MM.1S (cell line): ENCODE measurements at regions not wholly inside any gene's neighbourhood (a gene's known extent, or its start where the extent isn't known, plus 50 kb on each side); places are given as distances from the start of the nearest gene placed in this dataset.

Experiments used
- DNase-seq: peaks from one replicate; pipeline ENCODE4 v3.0.0-alpha.2; 2015
- H2AFZ ChIP-seq: fragments of 300-600 bp; sonication (generic); 2 replicates; pipeline ENCODE4 v1.6.0; 2016; ENCODE audit warnings: antibody characterized with exemption, low read length
- H3F3A ChIP-seq: fragments of 300-600 bp; sonication (generic); 2 replicates; pipeline ENCODE4 v1.6.1; 2016; ENCODE audit warnings: mild to moderate bottlenecking, antibody characterized with exemption, low read length, moderate library complexity, mixed read lengths; ENCODE audit not compliant: insufficient read depth
- H3K27ac ChIP-seq: fragments of 300-600 bp; sonication (generic); 2 replicates; pipeline ENCODE4 v1.5.1; 2016; ENCODE audit warnings: mild to moderate bottlenecking, low read length
- H3K27me3 ChIP-seq: fragments of 300-600 bp; sonication (generic); replicated peaks from 2 replicates; pipeline ENCODE4 v1.6.0; 2016; ENCODE audit warnings: low read length; ENCODE audit not compliant: insufficient read depth
- H3K36me3 ChIP-seq: fragments of 300-600 bp; sonication (generic); replicated peaks from 2 replicates; pipeline ENCODE4 v1.6.1; 2016; ENCODE audit warnings: mild to moderate bottlenecking, low read length, mixed read lengths; ENCODE audit not compliant: insufficient read depth
- H3K4me1 ChIP-seq: fragments of 300-600 bp; sonication (generic); 2 replicates; pipeline ENCODE4 v1.6.1; 2016; ENCODE audit warnings: low read length, mixed read lengths
- H3K4me2 ChIP-seq: fragments of 300-600 bp; sonication (generic); 2 replicates; pipeline ENCODE4 v1.6.0; 2016; ENCODE audit warnings: low read depth, low read length
- H3K4me3 ChIP-seq: fragments of 300-600 bp; sonication (generic); 2 replicates; pipeline ENCODE4 v1.5.1; 2016; ENCODE audit warnings: low read length, mixed read lengths
- H3K79me2 ChIP-seq: fragments of 300-600 bp; sonication (generic); 2 replicates; pipeline ENCODE4 v1.6.1; 2016; ENCODE audit warnings: mixed run types, low read length, mixed read lengths
- H3K9ac ChIP-seq: fragments of 300-600 bp; sonication (generic); 2 replicates; pipeline ENCODE4 v1.6.1; 2016; ENCODE audit warnings: low read length, mixed read lengths
- H3K9me2 ChIP-seq: fragments of 300-600 bp; sonication (generic); replicated peaks from 2 replicates; pipeline ENCODE4 v1.6.1; 2016; ENCODE audit warnings: mild to moderate bottlenecking, low read length, mixed read lengths; ENCODE audit not compliant: insufficient read depth
- H3K9me3 ChIP-seq: fragments of 300-600 bp; sonication (generic); replicated peaks from 2 replicates; pipeline ENCODE4 v1.6.1; 2016; ENCODE audit warnings: mild to moderate bottlenecking, low read length, mixed read lengths; ENCODE audit not compliant: insufficient read depth
- H4K20me1 ChIP-seq: fragments of 300-600 bp; sonication (generic); 2 replicates; pipeline ENCODE4 v1.6.1; 2016; ENCODE audit warnings: mild to moderate bottlenecking, low read length, moderate library complexity, mixed read lengths; ENCODE audit not compliant: insufficient read depth
- CTCF ChIP-seq: fragments of 300-600 bp; sonication (generic); IDR thresholded peaks from 2 replicates; pipeline ENCODE4 v1.5.1; 2016; ENCODE audit warnings: antibody characterized with exemption, low read length, mixed read lengths
- EZH2 ChIP-seq: fragments of 300-600 bp; sonication (generic); optimal IDR thresholded peaks from 2 replicates; pipeline ENCODE3; 2017; ENCODE audit warnings: low read depth, mild to moderate bottlenecking, antibody characterized with exemption, low read length, mixed read lengths
- EZH2phosphoT487 ChIP-seq: fragments of 300-600 bp; sonication (generic); IDR thresholded peaks from 2 replicates; pipeline ENCODE4 v1.6.1; 2018; ENCODE audit warnings: antibody characterized with exemption, low read length

- no peak overlapping the region for H2AFZ ChIP-seq
- no peak overlapping the region for H3K4me3 ChIP-seq
- no peaks in the 10 kb centered on the region for H3K36me3 ChIP-seq
- H3K9ac ChIP-seq: no peak overlapping the region
- H3K4me1 ChIP-seq: no peaks in the 10 kb centered on the region
- no peaks in the 10 kb centered on the region for H4K20me1 ChIP-seq
- H3K27me3 ChIP-seq: no peaks in the 10 kb centered on the region
- TF ChIP-seq EZH2phosphoT487 (no peak), EZH2 (no peak), CTCF (no peak)
- no peak for DNase-seq
- H3F3A ChIP-seq: no peaks in the 10 kb centered on the region
- H3K9me2 ChIP-seq: no peaks in the 10 kb centered on the region
- no peak overlapping the region for H3K27ac ChIP-seq
- no peaks in the 10 kb centered on the region for H3K9me3 ChIP-seq
- H3K4me2 ChIP-seq: no peak overlapping the region
- H3K79me2 ChIP-seq: no peaks in the 10 kb centered on the region
Observed at GRCh38 chr13:84686973-84687372, 804.7 kb upstream of the SLITRK1 start.

- Histone ChIP-seq H3K27ac (no peak overlapping the region), H3K9me2 (no peaks in the 10 kb centered on the region), H3K79me2 (no peaks in the 10 kb centered on the region), H3K36me3 (no peaks in the 10 kb centered on the region), H3K27me3 (no peaks in the 10 kb centered on the region), H3K9me3 (no peaks in the 10 kb centered on the region), H3K4me2 (no peak overlapping the region), H3K4me3 (no peak overlapping the region), H3K9ac (no peak overlapping the region), H2AFZ (no peak overlapping the region), H4K20me1 (no peaks in the 10 kb centered on the region), H3F3A (no peaks in the 10 kb centered on the region), H3K4me1 (no peaks in the 10 kb centered on the region)
- TF ChIP-seq EZH2 (no peak), EZH2phosphoT487 (no peak), CTCF (no peak)
- no peak for DNase-seq
Observed at GRCh38 chr13:84686458-84686857, 804.2 kb upstream of the SLITRK1 start.

- H3K9me3 ChIP-seq: no peaks in the 10 kb centered on the region
- H3K4me1 ChIP-seq: no peaks in the 10 kb centered on the region
- no peak overlapping the region for H3K4me2 ChIP-seq
- H3K9me2 ChIP-seq: no peaks in the 10 kb centered on the region
- no peaks in the 10 kb centered on the region for H4K20me1 ChIP-seq
- no peaks in the 10 kb centered on the region for H3K79me2 ChIP-seq
- H3K4me3 ChIP-seq: no peak overlapping the region
- no peak for DNase-seq
- H3F3A ChIP-seq: no peaks in the 10 kb centered on the region
- TF ChIP-seq EZH2: no peak
- H2AFZ ChIP-seq: no peak overlapping the region
- no peaks in the 10 kb centered on the region for H3K27me3 ChIP-seq
- H3K36me3 ChIP-seq: no peaks in the 10 kb centered on the region
- H3K9ac ChIP-seq: no peak overlapping the region
- H3K27ac ChIP-seq: no peak overlapping the region
Observed at GRCh38 chr13:84684804-84685203, 802.5 kb upstream of the SLITRK1 start.

- H3K27me3 ChIP-seq: no peaks in the 10 kb centered on the region
- no peak overlapping the region for H3K4me3 ChIP-seq
- H3K9ac ChIP-seq: no peak overlapping the region
- no peaks in the 10 kb centered on the region for H3F3A ChIP-seq
- H3K27ac ChIP-seq: no peak overlapping the region
- H3K4me2 ChIP-seq: no peak overlapping the region
- TF ChIP-seq EZH2phosphoT487: no peak
- TF ChIP-seq EZH2: no peak
- no peak for TF ChIP-seq CTCF
- no peaks in the 10 kb centered on the region for H3K79me2 ChIP-seq
- H3K9me3 ChIP-seq: no peaks in the 10 kb centered on the region
- no peaks in the 10 kb centered on the region for H3K36me3 ChIP-seq
- no peak for DNase-seq
- no peaks in the 10 kb centered on the region for H4K20me1 ChIP-seq
- no peak overlapping the region for H2AFZ ChIP-seq
- H3K4me1 ChIP-seq: no peaks in the 10 kb centered on the region
- H3K9me2 ChIP-seq: no peaks in the 10 kb centered on the region
Observed at GRCh38 chr13:84684048-84684662, 801.9 kb upstream of the SLITRK1 start.
